ENCODE measurements at regions not wholly inside any gene's neighbourhood (a gene's known extent, or its start where the extent isn't known, plus 50 kb on each side); places are given as distances from the start of the nearest gene placed in this dataset.

DNA sequence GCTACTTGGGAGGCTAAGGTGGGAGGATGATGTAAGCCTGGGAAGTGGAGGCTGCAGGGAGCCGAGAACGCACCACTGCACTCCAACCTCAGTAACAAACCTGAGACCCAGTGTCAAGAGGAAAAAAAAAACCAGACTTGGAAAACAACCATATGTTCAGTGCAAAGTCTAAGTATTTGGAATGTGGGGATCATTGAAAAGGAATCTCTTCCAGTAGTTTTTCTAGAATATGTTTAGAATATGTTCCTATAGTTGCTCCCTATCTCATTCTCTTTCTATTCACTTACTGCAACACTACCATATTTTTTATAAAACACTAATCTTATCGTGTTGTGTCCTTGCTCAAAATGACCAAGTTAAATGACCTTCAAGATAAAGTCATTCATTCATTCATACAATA lies 423.5 kb upstream of the SOX5 start:
- TF ChIP-seq, protein P1, sequence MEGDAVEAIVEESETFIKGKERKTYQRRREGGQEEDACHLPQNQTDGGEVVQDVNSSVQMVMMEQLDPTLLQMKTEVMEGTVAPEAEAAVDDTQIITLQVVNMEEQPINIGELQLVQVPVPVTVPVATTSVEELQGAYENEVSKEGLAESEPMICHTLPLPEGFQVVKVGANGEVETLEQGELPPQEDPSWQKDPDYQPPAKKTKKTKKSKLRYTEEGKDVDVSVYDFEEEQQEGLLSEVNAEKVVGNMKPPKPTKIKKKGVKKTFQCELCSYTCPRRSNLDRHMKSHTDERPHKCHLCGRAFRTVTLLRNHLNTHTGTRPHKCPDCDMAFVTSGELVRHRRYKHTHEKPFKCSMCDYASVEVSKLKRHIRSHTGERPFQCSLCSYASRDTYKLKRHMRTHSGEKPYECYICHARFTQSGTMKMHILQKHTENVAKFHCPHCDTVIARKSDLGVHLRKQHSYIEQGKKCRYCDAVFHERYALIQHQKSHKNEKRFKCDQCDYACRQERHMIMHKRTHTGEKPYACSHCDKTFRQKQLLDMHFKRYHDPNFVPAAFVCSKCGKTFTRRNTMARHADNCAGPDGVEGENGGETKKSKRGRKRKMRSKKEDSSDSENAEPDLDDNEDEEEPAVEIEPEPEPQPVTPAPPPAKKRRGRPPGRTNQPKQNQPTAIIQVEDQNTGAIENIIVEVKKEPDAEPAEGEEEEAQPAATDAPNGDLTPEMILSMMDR (optimal IDR thresholded peaks at IDR 0.05 in 1 of 3, IDR thresholded peaks at IDR 0.05 in 1 of 3, conservative IDR thresholded peaks at IDR 0.05 in 1 of 3; ENCODE audit: extremely low read depth in 1 of 3, insufficient read depth in 2 of 3, low read length in 3 of 3) = no peak
- no peak for TF ChIP-seq EZH2 (IDR thresholded peaks at IDR 0.05; ENCODE audit: low read length)

All from keratinocyte (primary cell).